ENCODE measurements at regions not wholly inside any gene's neighbourhood (a gene's known extent, or its start where the extent isn't known, plus 50 kb on each side); places are given as distances from the start of the nearest gene placed in this dataset.

DNA sequence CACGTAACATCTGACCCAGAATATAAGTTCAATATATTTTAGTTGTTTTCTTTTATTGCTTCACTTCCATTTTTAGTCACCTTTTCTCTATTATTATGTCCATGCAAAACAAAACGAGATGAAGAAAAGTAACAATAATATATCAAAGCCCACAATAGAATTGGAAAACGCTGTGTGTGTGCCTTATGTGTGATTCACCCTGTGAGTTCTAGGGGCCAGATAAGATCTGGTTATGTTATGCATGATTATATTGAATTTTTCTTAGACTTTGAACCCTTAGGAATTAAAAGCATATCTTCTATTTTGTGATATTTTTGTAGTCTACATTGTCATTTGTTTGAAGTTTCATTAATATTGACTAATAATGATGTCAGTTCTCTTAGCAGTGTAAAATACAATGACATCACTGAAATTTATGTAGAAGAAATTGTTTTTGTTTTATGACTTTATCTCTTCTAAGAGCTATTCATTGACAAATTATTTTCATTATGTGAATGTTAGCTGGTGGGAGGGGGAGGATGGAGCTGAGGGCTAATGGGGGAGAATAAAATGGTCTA lies 243.6 kb downstream of the TFAP2B start:
- H3K9me3 Mint-ChIP-seq: peaks cover 5% of the 10 kb centered on the region
- no peaks in the 10 kb centered on the region for H3K4me1 Mint-ChIP-seq
- DNase-seq: no peak
- H3K4me3 Mint-ChIP-seq: no peak overlapping the region
- POLR2A ChIA-PET: no interaction called here
- no peaks in the 10 kb centered on the region for H3K36me3 Mint-ChIP-seq (ENCODE audit: low read depth)
- H3K27ac Mint-ChIP-seq: no peak overlapping the region
- CTCF ChIA-PET: no interaction called here
- no peaks in the 10 kb centered on the region for H3K27me3 Mint-ChIP-seq

DNA sequence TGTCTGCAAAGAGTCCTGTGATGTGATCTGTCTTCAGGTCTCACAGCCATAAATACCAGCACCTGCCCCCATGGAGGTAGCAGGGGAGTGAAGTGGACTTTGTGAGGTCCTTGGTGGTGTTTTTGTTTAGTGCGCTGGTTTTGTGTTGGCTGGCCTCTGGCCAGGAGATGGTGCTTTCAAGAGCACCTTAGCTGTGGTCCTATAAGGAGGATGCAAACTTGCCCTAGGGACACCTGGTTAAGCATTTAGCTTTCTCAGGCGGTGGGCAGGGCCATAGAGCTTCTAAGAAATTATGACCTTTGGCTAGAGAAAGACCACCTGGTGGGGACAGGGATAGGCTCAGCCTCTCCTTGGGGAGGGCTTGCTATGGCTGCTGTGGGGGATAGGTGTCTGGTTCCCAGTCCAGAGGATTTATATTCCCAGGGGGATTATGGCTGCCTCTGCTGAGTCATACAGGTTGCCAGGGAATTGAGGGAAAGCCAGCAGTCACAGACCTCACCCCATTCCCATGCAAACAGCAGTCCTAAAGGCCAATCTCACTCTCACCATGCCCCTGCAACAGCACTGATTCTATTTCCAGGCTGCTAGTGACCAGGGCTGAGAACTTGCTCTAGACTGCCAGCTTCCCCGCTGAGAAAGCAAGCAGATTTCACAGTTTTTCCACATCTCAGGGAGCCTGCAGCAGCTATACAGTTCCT lies 259.3 kb downstream of the TFAP2B start:
- no peak for DNase-seq
- H3K9me3 Mint-ChIP-seq: peaks cover 2% of the 10 kb centered on the region
- POLR2A ChIA-PET: no interaction called here
- H3K27ac Mint-ChIP-seq: no peak overlapping the region
- no peak overlapping the region for H3K4me3 Mint-ChIP-seq
- H3K36me3 Mint-ChIP-seq (ENCODE audit: low read depth): no peaks in the 10 kb centered on the region
- H3K27me3 Mint-ChIP-seq: no peaks in the 10 kb centered on the region
- H3K4me1 Mint-ChIP-seq: no peaks in the 10 kb centered on the region
- CTCF ChIA-PET: no interaction called here

DNA sequence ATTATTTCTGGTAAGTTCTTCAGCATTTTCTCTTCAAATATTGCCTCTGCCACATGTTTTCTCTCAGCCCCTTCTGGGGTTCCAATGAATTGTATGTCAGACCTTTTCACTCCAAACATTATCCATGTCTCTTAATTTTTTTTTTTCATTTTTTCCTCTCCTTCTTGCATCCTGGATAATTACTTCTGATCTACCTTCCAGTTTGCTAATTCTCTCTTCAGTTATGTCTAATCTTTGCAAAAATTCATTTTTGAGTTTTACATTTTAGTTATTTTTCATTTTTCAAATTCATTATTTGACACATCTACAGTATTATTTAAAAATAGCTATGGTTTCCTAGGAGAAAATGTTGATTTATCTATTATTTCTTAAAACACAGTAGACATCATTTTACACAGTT lies 271.7 kb downstream of the TFAP2B start:
- Mint-ChIP-seq H3K27me3 (no peaks in the 10 kb centered on the region), H3K27ac (no peak overlapping the region), H3K36me3 (ENCODE audit: low read depth) (no peaks in the 10 kb centered on the region), H3K4me1 (no peaks in the 10 kb centered on the region), H3K4me3 (no peak overlapping the region), H3K9me3 (peaks cover 10% of the 10 kb centered on the region)
- ChIA-PET POLR2A (no interaction called here), CTCF (no interaction called here)
- no peak for DNase-seq

DNA sequence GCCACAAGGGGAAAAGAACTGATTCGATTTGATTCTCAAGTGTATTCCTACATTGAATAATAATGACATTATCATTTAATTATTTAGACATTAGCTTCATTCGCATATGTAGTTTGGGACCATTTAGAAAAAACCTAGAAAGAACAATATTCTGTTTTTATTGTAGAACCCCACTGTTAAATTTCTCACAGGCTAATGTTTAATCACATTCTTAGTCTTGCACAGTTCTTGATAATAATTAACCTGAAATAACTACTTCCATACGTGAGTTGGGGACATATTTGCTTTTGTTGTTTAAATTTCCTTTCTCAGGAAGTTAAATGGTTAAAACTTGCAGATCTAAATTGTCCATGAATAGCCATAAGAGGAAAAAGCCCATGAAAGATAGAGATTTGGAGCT lies 275.2 kb downstream of the TFAP2B start:
- Mint-ChIP-seq H3K27me3 (no peaks in the 10 kb centered on the region), H3K27ac (no peak overlapping the region), H3K4me3 (no peak overlapping the region), H3K36me3 (ENCODE audit: low read depth) (no peaks in the 10 kb centered on the region), H3K9me3 (peaks cover 10% of the 10 kb centered on the region), H3K4me1 (no peaks in the 10 kb centered on the region)
- ChIA-PET POLR2A (no interaction called here), CTCF (no interaction called here)
- DNase-seq: no peak

DNA sequence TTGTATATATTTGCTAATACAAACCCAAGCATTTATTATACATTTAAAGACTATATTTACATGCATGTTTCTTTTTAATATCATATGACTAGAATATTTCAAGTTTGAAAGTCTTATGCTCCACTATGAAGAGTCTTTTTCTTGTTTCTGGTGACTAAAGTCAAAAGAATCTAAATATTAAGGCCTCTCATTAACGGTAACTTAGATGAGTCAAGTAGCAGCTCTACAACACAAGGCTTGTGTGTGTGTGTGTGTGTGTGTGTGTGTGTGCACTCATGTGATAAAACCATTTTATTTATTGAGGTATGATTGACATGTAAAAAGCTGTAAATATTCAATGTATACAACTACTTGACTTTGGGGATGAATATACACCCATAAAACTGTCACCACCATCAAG lies 275.6 kb downstream of the TFAP2B start:
- peaks cover 11% of the 10 kb centered on the region for H3K9me3 Mint-ChIP-seq
- H3K4me3 Mint-ChIP-seq: no peak overlapping the region
- no peaks in the 10 kb centered on the region for H3K36me3 Mint-ChIP-seq (ENCODE audit: low read depth)
- no peak for DNase-seq
- ChIA-PET POLR2A (no interaction called here), CTCF (no interaction called here)
- H3K27me3 Mint-ChIP-seq: no peaks in the 10 kb centered on the region
- H3K4me1 Mint-ChIP-seq: no peaks in the 10 kb centered on the region
- no peak overlapping the region for H3K27ac Mint-ChIP-seq

DNA sequence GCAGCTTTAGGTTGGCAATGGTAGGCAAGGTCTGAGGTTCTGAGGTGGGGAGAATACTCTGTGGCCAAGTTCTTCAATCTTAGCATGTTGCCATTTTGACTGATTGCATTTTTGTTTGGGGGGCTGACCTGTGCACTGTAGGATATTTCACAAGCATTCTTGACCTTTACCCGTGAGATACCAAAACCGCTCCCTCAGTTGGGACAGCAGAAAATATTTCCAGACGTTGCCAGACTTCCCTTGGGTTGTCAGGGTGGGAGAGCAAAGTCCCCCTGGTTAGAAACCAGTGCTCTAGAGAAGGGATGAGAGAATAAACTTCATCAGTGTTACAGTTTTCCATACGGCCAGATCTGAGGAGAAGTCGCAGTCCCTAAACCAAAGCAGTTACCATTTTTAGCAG lies 279.6 kb downstream of the TFAP2B start:
- Mint-ChIP-seq H3K36me3 (ENCODE audit: low read depth) (no peaks in the 10 kb centered on the region), H3K4me1 (no peaks in the 10 kb centered on the region), H3K27ac (no peak overlapping the region), H3K9me3 (peaks cover 4% of the 10 kb centered on the region), H3K4me3 (no peak overlapping the region), H3K27me3 (no peaks in the 10 kb centered on the region)
- no peak for DNase-seq
- ChIA-PET POLR2A (no interaction called here), CTCF (no interaction called here)

DNA sequence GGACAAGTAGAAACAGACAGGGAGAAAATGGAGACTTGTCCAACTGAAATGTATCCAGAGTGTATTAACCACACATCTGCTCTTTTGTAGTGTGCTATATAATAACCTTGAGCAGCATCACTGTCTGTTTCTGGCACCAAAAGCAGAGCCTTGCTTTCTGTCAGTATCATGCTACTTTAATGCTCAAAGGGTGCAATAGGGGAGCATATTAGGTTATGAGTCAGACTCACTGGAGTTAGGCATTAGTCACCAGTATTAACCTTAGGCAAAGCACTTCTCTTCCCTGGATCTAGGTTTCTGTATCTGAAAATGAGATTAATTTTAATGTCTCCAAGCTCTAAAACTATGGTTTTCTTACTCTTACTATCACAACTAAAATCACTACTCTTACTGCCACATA lies 280.1 kb downstream of the TFAP2B start:
- Mint-ChIP-seq H3K4me1 (no peaks in the 10 kb centered on the region), H3K27ac (no peak overlapping the region), H3K4me3 (no peak overlapping the region), H3K36me3 (ENCODE audit: low read depth) (no peaks in the 10 kb centered on the region), H3K9me3 (peaks cover 4% of the 10 kb centered on the region), H3K27me3 (no peaks in the 10 kb centered on the region)
- ChIA-PET CTCF (no interaction called here), POLR2A (no interaction called here)
- no peak for DNase-seq

DNA sequence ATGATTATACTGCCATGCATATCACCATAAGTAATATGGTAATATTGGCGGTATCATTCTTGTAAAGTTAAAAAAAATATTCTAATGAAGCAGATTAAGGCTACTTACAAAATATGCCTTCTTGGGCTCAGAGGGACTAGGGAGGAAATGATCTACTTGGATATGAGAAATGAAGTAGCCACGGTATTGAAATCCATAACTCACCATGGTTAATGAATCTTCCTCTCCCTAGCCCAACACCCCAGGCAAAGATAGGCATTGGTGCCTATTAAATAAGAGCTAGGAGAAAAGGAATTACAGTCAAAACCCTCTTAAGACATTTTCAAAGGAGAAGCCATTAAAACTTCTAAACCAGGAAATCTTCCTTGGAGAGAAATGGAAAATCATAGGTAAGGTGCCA lies 280.5 kb downstream of the TFAP2B start:
- ChIA-PET POLR2A (no interaction called here), CTCF (no interaction called here)
- no peaks in the 10 kb centered on the region for H3K27me3 Mint-ChIP-seq
- no peak overlapping the region for H3K4me3 Mint-ChIP-seq
- peaks cover 4% of the 10 kb centered on the region for H3K9me3 Mint-ChIP-seq
- H3K4me1 Mint-ChIP-seq: no peaks in the 10 kb centered on the region
- DNase-seq: no peak
- no peak overlapping the region for H3K27ac Mint-ChIP-seq
- no peaks in the 10 kb centered on the region for H3K36me3 Mint-ChIP-seq (ENCODE audit: low read depth)

DNA sequence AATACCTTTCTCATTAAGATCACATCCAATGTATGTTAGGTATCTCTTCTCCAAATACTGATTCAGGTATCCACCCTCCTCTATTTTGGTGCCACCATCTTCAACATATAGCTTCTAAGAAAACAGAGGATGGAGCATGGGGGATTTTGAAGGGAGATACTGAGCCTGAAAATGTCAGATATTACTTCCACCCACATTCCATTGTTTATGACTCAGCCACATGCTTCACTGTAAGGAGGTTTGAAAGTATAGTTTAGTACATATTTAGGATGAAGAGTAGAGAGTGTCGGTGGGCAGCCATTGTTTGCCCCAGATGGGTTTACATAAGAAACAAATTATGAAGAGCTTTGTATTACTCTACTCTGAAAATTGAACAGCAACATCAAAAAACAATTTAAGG lies 286.7 kb downstream of the TFAP2B start:
- POLR2A ChIA-PET: no interaction called here
- Mint-ChIP-seq H3K9me3 (no peaks in the 10 kb centered on the region), H3K4me3 (no peak overlapping the region), H3K27me3 (no peaks in the 10 kb centered on the region), H3K4me1 (no peaks in the 10 kb centered on the region), H3K27ac (no peak overlapping the region), H3K36me3 (ENCODE audit: low read depth) (no peaks in the 10 kb centered on the region)
- CTCF ChIA-PET: interaction anchor here (0.6 kb wide), 1 partner anchor 59 kb away, joined by 3 read pairs; no protein-coding TSS in a partner anchor
- DNase-seq: no peak

DNA sequence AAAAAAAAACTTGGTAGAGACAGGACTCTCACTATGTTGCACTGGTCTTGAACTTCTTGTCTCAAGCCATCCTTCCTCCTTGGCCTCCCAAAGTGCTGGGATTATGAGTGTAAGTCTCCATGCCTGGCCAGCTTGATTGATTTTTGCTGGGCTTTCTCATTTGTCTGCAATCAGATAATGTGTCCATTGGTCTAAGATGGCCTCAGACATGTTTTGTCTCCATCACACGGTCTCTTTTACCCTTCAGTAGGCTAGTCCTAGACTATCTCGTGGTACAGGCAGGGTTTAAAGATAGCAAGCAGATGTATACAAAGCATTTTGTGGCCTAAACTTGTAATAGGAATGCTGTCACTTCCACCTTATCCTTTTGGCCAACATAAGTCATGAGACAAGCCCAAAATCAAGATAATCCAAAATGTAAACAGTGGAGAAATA lies 289.1 kb downstream of the TFAP2B start:
- no peaks in the 10 kb centered on the region for H3K9me3 Mint-ChIP-seq
- no peaks in the 10 kb centered on the region for H3K27me3 Mint-ChIP-seq
- no peak for DNase-seq
- POLR2A ChIA-PET: no interaction called here
- H3K27ac Mint-ChIP-seq: no peak overlapping the region
- no peak overlapping the region for H3K4me3 Mint-ChIP-seq
- CTCF ChIA-PET: no interaction called here
- H3K4me1 Mint-ChIP-seq: no peaks in the 10 kb centered on the region
- no peaks in the 10 kb centered on the region for H3K36me3 Mint-ChIP-seq (ENCODE audit: low read depth)

DNA sequence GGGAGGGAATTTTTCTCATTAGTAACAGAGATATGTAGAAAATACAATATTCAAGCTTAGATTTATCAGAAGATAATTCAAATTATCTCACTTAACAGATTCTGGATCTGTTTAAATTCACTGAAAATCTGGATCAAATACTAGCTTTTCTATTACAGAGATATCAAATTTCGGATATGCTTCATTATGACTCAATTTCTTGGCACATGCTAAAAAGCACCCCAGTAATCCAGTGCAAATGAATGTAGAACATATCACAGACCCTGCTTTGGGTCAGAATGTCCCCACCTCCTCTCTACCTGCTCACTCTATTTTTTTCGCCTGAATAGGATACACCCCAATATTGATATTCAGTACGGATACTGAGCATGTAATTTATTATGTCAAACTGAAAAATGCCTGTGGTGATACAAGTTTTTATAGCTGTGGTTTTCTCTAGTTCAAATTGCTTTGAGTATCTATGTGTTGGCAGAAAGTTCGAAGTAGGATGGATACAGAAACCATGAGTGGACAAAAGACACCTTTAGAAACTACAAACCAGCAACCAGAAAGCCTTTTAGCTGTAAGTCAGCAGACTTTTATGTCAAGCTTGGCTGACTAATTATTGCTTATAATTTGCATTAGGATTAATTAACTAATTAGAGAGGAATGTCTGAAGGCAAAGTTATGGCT lies 290.0 kb downstream of the TFAP2B start:
- Mint-ChIP-seq H3K36me3 (ENCODE audit: low read depth) (no peaks in the 10 kb centered on the region), H3K27ac (no peak overlapping the region), H3K9me3 (no peaks in the 10 kb centered on the region), H3K4me1 (no peaks in the 10 kb centered on the region), H3K27me3 (no peaks in the 10 kb centered on the region), H3K4me3 (no peak overlapping the region)
- POLR2A ChIA-PET: no interaction called here
- CTCF ChIA-PET: interaction anchor here (0.6 kb wide), 1 partner anchor 143 kb away, joined by 3 read pairs; no protein-coding TSS in a partner anchor
- DNase-seq: no peak

DNA sequence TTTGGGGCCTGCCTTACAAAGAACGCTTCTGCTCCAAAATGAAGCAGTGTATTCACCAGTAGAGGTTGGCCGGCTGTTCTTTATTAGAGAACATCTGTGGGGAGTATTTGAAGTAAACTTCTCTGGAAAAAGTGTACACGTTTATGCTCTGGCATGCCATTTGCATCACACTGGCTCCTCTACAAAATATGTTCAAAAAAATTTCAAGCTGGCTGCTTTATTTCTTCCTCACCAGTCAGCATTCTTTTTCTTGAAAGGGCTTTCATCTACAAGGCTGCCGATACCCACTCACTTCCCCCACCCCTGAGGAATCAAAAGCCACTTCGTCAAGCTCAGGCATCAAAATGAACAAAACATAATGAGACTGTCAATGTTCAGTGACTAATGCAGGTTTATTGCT lies 294.1 kb downstream of the TFAP2B start:
- Mint-ChIP-seq H3K27me3 (no peaks in the 10 kb centered on the region), H3K36me3 (ENCODE audit: low read depth) (no peaks in the 10 kb centered on the region), H3K9me3 (no peaks in the 10 kb centered on the region), H3K4me1 (no peaks in the 10 kb centered on the region), H3K27ac (no peak overlapping the region), H3K4me3 (no peak overlapping the region)
- no peak for DNase-seq
- POLR2A ChIA-PET: no interaction called here
- CTCF ChIA-PET: no interaction called here

DNA sequence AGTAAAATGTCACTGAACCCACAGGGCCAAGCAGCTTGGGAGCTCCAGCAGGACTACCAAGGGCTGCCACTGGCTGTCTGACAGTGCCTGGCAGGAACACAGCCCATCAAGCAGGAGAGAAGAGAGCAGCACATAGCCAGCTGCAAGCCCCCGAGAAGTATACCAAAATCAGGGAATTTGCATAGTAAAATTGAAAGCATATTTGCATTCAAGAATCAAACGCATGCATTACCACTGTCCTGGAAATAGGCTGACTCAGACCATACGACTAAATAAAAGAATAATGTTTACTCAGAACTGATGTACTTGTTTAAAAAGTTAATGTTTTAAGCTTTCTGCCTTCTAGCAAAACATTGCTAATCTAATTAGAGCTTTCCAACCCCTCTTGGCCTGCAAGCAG lies 298.1 kb downstream of the TFAP2B start:
- Mint-ChIP-seq H3K27me3 (no peaks in the 10 kb centered on the region), H3K9me3 (no peaks in the 10 kb centered on the region), H3K4me1 (no peaks in the 10 kb centered on the region), H3K4me3 (no peak overlapping the region), H3K36me3 (ENCODE audit: low read depth) (no peaks in the 10 kb centered on the region), H3K27ac (no peak overlapping the region)
- POLR2A ChIA-PET: no interaction called here
- no peak for DNase-seq
- CTCF ChIA-PET: no interaction called here

DNA sequence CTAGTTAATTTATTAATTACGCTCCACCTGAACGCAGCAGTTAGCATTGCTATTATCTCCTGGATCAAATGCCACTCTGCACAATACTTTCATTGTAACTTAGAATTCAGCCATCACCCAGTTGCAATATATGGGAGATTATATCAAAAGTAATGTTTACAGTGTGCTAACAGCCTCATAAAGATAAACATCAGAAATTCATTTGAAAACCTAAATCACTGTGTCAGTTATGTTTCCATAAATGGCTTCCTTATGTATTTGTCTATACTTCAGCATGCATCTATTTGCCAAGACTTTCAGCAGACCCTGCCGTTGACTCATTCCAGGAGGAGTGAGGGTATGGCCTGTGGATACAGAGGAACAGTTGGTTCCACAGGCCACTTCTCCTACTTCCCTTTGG lies 300.1 kb downstream of the TFAP2B start:
- H3K4me1 Mint-ChIP-seq: no peaks in the 10 kb centered on the region
- peaks cover 5% of the 10 kb centered on the region for H3K9me3 Mint-ChIP-seq
- H3K36me3 Mint-ChIP-seq (ENCODE audit: low read depth): no peaks in the 10 kb centered on the region
- no peaks in the 10 kb centered on the region for H3K27me3 Mint-ChIP-seq
- no peak overlapping the region for H3K27ac Mint-ChIP-seq
- POLR2A ChIA-PET: no interaction called here
- no peak for DNase-seq
- CTCF ChIA-PET: no interaction called here
- H3K4me3 Mint-ChIP-seq: no peak overlapping the region

Measured in activated CD4-positive, alpha-beta T cell treated with anti-CD3 and anti-CD28 coated beads, Interleukin-2, amount 10 ng/mL, durations not matched to agents 7 days and 5 days (primary cell).